ENCODE measurements at regions not wholly inside any gene's neighbourhood (a gene's known extent, or its start where the extent isn't known, plus 50 kb on each side); places are given as distances from the start of the nearest gene placed in this dataset.

GRCh38 chr9:103068753-103069152, 73.6 kb downstream of the CYLC2 start:
- no peak for TF ChIP-seq POLR2A (IDR thresholded peaks at IDR 0.05)
- TF ChIP-seq CTCF (IDR thresholded peaks at IDR 0.05), result no peak

All from adrenal gland (tissue), 5 donors.